NCI-H1436 treated with DMSO at 0.1 percent for 48 hours (cell line): ENCODE measurements at regions not wholly inside any gene's neighbourhood (a gene's known extent, or its start where the extent isn't known, plus 50 kb on each side); places are given as distances from the start of the nearest gene placed in this dataset.
"Not testable (repeated sequence)": the region's sequence is repeated elsewhere in the genome, so short reads cannot be mapped to it uniquely, and the experiment has no call there.

Source experiments
- DNase-seq: peaks from one replicate; lab custom pipeline; 2025; lab: John Stamatoyannopoulos, UW

DNA sequence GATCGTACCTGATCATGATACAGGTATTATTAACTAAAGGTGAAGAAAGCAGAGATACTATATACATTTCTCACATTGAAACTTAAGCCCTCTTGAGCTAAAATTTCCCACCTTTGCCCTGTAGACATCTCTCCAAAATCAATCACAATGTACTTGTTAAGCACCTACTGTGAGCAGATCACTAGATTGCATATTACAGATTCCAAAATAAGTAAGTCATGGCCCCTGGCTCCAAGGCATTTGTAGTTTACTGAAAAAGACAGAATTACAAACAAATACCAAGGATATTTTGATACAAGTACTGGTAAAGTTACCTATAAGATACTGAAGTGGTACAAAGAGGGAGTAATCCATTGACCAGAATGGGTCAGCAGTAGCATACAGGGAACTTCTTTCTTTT lies 455.3 kb downstream of the STK39 start:
- DNase-seq = no peak

DNA sequence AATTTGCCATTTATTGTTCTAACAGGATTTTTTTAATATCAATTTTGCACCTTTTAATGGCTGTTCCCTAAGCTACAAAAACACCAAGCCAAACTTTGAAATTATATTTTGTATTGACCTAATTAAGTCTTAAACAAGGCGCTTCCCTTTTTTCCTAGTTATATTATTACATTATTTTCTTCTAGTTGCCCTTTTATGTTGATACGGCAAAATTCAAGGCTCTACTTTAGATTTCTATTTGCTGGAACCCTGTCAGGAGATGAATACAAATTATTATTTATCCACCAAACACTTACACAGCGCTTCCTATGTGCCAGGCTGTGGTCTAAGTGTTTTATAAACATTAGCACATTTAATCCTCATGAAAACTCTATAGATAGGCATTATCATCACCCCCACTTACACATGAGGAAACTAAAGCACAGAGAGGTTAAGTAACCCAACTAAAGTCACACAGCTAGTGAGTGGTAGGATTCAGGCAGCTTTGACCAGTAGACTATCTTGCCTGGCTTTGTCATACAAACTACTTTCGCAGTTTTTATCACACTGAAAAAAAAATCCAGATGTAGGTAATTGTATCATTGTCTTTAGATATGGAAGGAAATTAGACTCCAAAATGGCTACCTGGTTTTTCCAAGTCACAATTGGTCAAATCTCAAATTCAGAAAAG lies 456.5 kb downstream of the STK39 start:
- no peak for DNase-seq

DNA sequence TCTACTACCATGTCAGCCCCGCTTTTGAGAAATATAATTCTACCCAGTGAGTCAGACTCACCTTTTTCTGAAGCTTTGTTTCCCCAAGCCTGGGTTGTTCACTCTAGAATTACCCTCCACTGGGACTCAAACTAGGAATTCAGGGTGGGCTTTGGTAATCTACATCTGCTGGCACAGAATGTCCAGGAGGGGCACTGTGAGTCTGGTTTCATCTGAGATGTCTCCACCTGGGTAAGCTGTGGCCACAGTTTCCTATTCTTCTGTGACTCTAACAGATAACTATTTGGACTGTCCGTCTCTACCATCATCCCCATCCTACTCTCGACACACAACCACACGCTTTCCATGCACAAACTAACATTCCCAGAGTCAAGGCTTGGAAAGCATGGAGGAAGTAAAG lies 457.2 kb downstream of the STK39 start:
- DNase-seq = no peak

DNA sequence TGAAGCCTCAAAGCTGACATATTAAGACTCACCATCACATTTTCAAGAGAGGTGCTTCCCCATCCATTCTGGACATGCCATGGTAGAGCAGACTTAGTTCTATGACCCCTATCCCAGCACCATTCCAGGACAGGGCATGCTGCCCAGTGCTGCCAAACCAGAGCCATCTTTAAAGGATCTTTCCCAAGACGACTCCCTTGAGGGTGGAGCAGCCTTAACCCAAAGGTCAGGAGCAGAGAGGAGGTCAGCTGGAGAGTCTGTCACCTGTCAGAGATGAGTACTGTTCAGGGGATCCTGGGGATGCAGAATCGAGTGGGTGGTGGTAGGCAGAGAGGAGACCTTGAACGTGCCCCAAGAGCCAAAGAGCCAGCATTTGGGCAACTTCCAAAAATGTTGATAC lies 459.8 kb downstream of the STK39 start:
- DNase-seq = no peak

DNA sequence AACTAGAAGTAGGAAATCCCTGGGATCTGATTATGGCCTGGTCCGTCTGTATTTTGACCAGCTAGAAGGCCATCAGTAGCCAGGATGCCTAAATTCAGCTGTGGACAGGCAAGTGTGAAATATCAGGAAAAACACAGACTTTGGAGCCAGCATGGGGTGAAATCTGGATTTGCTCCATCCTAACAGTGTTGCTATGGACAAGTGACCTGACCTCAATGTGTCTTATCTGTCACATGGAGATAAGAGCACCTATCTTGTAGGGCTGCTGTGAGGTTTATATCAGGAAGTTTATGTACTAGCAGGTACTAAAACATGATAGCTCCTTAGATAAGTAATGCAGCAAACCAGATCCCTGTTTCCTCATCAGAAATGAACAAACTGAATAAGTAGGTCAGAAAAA lies 460.4 kb downstream of the STK39 start:
- no peak for DNase-seq

DNA sequence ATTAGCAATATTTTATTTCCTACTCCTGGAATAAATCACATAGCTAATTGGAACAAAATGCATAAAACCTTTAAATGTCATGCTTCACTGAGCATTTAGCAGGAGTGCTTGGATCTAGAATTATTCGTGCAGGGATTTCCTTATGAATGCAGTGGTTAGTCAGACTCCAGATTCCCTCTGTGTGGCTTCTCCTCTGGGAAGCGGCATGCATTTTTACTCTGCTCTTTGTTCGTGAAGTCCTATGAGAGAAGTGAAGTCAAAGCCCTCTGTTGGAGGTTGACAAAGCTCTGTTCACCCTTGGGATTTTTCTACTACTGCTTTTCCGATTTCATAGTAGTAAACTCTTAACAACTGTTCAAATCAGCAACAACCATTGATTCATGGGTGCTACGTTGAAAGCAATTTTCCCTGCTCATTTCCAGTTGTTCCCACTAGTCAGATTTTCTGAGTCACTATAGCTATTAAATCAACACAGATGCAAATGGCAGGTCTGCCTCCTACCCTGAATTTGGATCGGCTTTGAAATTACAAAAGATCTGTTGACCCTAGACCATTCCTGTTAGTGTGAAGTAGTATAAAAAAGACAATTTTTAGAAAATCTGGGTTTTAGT lies 461.7 kb downstream of the STK39 start:
- DNase-seq = no peak

DNA sequence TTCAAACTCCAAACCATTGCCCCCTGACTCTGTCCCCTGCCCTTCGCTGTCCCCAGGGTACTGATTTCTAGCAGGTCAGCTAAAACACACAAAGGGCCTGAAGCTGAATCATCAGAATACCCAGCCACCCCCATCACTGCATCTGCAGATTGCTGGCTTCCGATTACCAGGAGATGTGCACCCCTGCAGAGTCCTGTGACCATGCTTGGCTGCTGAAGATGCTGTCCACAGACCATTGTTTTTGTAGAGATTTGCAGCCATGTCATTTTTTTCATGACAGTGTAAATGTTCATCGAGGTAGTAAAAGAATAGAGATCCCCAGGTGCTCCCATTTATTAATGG lies 463.3 kb downstream of the STK39 start:
- DNase-seq = no peak

DNA sequence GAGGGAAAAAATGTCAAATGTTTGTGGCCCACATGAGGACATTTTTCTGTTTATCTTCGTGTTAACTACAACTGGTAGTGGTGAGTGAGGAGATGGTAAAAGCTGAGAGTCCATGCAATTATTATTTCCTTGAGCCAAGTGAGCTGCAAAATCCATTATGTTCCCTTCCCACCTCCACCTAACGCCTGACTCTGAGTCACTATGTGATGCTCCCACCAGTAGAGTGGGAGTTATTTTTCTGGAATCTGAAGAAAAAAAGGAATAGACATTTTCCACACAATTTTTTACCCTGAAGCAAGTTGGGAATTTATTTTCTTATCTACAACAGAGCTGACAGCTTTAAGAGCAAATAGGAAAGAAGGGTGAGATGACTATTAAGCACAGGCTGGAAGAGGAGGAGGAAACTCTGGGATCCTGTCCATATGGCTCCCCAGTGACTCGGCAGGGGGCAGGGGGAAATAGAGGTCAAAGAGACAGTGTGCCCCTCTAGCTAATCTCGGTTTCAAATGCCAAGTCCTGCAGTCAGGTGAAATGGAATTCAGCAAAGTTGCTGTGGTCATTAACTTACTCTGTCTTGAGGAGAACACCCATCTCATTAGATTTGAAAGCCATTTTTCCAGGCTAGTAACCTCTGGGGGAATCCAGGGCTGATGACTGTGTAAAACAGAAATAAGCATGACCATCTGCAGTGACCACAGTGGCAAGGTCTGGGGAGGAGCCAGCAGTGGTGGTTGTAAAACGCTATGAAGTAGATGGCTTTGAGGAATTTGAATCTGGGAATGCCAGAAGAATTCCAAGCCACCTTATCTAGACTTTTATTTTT lies 463.9 kb downstream of the STK39 start:
- DNase-seq = no peak

DNA sequence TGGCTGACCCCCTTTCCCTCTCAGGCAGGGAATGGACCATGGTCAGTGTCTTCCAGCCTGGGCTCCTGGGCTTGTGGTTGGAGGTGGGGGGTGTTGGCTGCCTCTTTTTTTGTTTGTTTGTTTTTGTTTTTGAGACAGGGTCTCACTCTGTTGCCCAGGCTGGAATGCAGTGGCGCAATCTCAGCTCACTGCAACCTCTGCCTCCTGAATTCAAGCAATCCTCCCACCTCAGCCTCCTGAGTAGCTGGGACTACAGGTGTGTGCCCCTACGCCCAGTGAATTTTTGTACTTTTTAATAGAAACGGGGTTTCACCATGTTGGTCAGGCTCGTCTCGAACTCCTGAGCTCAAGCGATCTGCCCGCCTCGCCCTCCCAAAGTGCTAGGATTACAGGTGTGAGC lies 465.8 kb downstream of the STK39 start:
- DNase-seq = not testable (repeated sequence)

DNA sequence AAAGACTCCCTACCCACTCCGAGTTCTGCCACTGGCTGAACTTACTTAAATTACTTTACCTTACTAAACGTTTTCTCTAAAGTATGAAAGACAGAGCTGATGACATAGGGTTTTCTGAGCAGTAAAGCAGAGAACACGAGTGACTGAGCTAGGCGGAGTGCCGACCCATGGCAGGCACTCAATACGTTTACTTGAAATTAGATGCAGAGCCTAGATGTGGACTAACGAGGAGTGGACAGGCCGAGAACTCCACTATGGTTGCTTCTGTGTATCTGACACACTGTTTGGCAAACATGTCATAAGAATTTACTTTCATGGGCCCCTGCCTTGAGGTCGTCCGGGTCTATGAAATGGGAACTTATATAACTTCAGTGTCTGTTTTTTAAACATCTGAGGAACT lies 471.0 kb downstream of the STK39 start:
- DNase-seq = no peak

DNA sequence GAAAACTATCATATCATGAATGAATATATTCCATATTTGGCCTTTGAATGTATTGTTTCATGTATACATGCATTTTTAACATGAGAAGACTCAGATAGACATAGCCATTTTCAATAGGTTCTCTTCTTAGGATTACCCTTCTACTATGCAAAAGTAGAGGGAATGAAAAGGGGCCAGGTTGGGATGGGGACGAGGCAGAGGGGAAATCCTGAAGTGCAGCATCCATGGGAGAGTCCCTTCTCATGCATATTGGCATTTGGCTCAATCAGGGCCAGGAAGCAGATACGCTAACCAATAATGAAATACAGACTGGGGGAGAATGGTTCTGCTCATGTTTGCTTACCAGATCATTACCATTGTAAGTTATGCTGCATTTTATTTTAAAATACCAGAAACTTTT lies 475.8 kb downstream of the STK39 start:
- no peak for DNase-seq

DNA sequence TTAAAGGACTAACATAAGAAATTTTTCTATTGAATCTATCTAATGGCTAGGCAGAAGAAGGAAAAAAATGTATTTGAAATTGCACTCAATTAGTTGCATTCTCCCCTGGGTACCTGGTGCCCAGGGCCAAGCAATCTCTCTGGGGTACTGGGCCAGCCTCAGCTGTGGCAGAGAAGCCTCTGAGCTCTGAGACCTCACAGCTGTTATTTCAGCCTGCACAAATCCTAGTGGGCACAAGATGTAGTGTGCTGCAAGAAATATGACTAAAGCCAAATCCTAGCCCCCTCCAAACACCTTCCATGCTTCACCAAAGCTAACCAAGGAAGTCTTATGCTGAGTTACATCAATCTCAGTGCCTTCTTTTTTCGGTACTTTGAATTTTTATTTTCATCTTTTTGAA lies 478.4 kb downstream of the STK39 start:
- no peak for DNase-seq

DNA sequence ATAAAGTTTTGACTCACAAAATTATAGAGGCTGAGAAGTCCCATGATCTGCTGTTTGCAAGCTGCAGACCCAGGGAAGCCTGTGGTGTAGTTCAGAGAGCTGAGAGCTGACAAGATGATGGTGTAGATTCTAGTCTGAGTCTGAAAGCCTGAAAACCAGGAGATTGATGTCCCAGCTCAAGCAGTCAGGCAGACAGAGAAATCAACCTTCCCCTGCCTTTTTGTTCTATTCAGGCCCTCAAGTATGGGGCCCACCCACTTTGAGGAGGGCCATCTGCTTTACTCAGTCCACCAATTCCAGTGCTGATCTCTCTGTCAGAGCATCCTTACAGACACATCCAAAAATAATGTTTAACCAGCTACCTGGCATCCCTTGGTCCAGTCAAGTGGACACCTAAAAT lies 479.6 kb downstream of the STK39 start:
- no peak for DNase-seq

DNA sequence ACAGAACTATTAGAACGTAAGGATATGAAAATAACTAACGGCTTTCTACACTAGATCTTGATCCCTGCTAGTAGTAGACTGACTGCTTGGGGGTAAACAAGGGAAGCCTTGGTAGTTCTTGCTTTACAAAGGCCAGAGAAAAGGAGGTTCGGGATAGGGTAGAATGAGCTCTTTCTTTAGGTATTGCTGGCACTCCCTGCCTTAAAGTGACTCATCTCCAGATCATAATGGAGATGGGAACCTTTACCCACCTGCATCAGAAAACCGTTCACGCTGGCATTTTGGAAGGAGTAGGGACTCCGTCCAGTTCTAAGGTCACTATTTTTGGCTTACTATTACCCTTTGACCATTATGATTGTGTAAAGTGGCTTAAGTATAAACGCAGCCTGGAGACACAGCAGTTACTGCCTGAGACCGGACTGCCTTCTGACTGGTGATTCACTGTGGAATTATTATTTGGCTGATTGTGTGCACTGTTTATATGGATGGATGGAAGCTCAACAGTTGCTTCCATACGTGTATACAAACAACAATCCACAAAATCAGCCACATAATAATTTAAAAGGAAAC lies 482.5 kb downstream of the STK39 start:
- DNase-seq = no peak

DNA sequence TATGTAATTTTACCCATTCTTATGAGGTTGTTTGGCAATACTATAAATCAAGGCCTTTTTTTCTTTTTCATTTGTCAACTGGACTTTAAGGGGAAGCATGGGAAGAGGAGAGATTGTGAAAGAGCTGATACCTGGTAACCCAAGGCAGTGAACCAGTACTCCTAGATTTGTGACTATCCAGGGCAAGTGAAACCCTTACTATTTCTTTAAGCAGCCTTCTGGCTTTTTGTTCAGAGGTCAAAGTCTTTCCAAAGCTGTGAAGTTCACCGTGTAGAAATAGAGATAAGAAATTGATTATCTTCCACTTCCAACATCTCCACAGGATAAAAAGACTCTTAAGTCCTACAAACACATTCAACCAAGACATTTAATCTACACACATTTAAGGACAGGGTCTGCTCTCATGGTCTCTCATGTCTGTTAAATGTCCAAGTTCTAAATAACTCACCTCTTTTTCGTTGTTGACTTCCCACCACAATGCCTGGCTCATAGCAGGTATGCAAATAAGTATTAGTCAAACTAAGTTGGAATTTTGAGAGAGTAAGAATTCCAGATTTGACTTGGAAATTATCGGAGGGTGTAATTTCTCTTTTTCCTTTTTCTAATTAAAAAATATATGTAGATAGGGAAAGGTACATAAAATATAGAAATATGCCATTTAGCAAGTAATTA lies 485.8 kb downstream of the STK39 start:
- DNase-seq = no peak

DNA sequence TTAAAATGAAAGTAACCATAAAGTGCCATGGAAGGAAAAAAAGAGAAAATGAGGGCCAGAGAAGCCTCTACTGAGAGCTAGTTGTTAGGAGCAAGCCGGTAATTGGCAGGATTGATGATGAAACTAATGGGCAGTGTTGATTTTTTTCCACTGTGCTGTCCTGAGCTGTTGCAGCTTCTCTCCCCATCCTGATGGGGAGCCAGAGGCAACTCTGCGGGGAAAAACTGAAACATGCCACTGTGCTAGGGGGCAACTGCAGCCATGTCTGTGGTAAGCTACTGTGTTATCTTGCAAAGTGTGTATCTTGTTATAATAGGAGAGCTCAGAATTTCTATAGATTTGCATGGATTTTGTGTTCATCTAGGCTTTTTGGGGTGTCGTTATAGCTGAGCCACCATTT lies 487.9 kb downstream of the STK39 start:
- no peak for DNase-seq

DNA sequence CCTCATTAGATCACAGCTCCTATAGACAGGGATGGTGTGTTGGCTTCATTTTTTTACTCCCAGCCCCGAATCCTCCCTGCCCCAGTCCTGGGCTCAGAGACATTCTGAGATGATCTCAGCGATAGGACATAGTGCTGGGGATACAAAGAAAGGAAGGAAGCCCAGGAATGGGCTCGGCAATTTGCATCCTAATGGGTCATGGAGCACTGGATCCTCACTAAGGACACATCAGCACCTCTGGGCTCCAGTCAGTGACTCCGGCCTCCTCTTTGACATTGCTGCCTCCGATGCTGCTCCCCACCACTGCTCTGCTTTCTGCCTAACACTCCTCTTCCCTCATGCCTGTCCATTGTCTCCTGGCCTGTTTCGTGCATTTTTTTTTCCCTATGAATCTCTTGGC lies 489.1 kb downstream of the STK39 start:
- no peak for DNase-seq

DNA sequence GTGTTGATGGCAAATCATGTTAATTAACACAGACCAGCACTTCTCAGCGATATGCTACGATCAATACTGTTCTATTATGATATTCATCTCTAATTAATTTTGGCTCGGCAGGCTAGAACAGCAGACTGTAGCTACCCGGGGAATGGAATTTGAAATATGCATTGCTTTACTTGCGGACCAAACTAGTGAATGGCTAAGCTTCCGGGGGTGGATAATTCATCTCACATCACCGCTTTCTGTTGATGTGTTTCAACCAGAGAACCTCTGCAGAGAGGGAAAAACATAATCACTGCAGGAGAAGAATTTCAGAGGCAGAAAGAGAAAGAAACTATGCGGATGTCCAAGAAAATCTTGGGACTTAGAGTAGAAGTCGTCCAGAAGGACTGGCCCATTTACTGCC lies 490.9 kb downstream of the STK39 start:
- no peak for DNase-seq

DNA sequence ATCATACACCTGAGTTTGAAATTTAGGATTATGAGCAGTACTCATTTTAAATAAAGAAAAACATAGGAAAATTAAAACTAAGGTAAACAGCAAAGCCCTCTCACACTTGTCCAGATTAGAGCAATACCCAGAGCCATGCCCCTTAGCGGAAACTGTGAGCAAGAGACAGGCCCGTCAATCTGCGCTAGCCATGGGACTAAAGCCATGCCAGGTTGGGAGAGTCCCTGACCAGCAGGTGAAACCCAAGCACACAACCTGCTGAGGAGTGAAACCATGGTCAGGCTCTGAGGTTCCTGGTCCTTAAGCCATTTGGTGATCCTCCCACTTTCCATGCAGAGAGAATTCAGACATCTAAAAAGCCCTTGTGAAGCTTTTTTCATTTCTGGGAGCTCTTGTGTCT lies 494.3 kb downstream of the STK39 start:
- no peak for DNase-seq

DNA sequence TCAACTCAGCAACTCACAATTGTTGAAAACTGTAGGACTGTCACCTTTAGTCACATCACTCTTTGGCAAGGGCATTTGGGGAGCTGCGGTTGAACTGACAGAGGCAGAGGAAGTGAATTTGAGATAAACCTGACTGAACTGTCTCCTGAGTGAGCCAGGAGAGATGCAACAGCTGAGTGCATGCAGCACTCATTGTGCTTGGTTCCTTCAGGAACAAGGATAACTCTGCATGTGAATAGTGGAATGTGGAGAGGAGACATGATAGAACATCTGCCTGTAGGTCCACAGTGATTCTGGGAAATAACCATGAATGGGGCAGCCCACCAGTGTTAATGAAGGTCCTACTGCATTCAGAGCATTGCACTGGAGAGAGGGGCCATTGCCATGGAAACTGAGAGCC lies 494.7 kb downstream of the STK39 start:
- no peak for DNase-seq

DNA sequence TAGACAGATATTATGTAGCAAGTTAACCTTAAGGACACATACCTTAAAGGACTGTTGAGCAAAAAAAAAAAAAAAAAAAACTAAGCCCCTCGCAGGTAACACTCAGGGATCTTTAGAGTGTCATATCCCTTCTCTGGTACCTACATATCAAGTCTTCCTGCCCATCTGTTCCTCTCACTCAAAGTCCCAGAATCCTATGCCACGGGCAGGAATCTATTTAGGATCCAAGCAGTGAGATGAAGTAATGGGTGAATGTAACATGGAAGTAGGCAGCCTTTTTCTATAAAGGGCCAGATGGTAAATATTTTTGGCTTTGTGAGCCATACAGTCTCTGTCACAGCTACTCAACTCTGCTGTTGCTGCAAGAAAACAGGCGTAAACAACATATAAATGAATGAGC lies 496.7 kb downstream of the STK39 start:
- no peak for DNase-seq

DNA sequence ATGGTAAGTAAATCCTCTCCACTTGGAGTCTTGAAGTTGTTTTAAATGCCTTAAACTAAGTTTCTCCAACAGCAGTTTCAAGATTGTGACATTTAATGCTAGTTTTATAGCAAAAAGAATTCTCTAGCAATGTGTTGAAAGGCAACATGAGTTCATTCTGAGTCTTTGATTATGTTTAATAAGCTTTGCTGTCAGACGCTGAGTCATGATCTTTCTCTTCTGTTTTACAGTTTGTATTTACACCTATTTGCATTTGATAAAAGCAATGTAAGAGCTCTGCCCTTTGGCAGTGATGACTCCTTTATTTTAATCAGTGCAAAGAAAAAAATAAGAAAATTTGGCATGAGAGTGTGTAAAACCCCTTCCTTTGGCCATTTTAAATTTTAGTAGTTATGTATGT lies 497.7 kb downstream of the STK39 start:
- DNase-seq = no peak

DNA sequence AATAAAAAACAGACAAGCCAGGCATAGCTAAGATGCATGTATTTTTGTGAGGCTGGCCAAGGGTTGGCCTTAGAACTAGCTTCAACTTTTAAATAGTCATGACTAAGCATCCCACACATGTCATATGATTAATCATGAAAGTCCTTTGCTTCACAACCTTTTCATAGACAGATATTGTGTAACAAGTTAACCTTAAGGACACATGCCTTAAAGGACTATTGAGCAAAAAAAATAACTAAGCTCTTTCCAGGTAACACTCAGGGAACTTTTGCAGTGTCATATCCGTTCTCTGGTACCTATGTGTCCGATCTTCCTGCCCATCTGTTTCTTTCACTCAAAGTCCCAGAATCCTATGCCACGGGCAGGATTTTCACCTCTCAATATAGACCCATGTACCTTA lies 498.4 kb downstream of the STK39 start:
- no peak for DNase-seq
